IMR-90 (cell line): ENCODE measurements at regions not wholly inside any gene's neighbourhood (a gene's known extent, or its start where the extent isn't known, plus 50 kb on each side); places are given as distances from the start of the nearest gene placed in this dataset.

Experiments
- ATAC-seq: fragments of 200-7000 bp; cut with Tn5 transposase; 2 replicates; pipeline ENCODE4 v1.9.1; 2020; ENCODE audit warnings: low read depth, mild to moderate bottlenecking, moderate library complexity
- BruUV-seq: library from RNA; stranded (reverse); fragments of 400-500 nt; replicated peaks from 2 replicates; lab custom pipeline; 2021; lab: Mats Ljungman, UMichigan
- CTCF ChIA-PET: fragments of 300-600 bp; formaldehyde crosslinking; extraction: SDS; loops from one replicate; lab custom pipeline; 2021; ENCODE audit warnings: antibody characterized with exemption; lab: Yijun Ruan, JAX
- POLR2A ChIA-PET: fragments of 300-600 bp; sonication (Branson Sonifier 250); formaldehyde crosslinking; loops from one replicate; lab custom pipeline; 2022; ENCODE audit warnings: antibody characterized with exemption; ENCODE audit not compliant: unreplicated experiment; lab: Charles Lee
- DNase-seq: peaks from one replicate; pipeline ENCODE4 v3.0.0; 2013
- H2AFZ ChIP-seq: replicated peaks from 2 replicates; pipeline ENCODE3; 2013; ENCODE audit warnings: low read length, mild to moderate bottlenecking; ENCODE audit not compliant: poor library complexity
- H2AK5ac ChIP-seq: 2 replicates; pipeline ENCODE4 v1.6.1; 2013; ENCODE audit warnings: low read depth, low read length, inconsistent platforms
- H2AK9ac ChIP-seq: replicated peaks from 2 replicates; pipeline ENCODE3; 2013; ENCODE audit warnings: mild to moderate bottlenecking, low read depth, low read length, moderate library complexity; ENCODE audit not compliant: poor library complexity
- H2BK120ac ChIP-seq: 2 replicates; pipeline ENCODE4 v1.6.1; 2013; ENCODE audit warnings: low read depth, low read length, inconsistent platforms
- H2BK15ac ChIP-seq: 3 replicates; pipeline ENCODE4 v1.6.1; 2013; ENCODE audit warnings: low read depth, low read length, inconsistent platforms
- H2BK20ac ChIP-seq: 2 replicates; pipeline ENCODE4 v1.6.1; 2013; ENCODE audit warnings: low read depth, mild to moderate bottlenecking, inconsistent platforms, low read length, moderate library complexity
- H2BK5ac ChIP-seq: 2 replicates; pipeline ENCODE4 v1.6.1; 2013; ENCODE audit warnings: mild to moderate bottlenecking, low read depth, low read length, inconsistent platforms; ENCODE audit not compliant: poor library complexity, severe bottlenecking
- H3K14ac ChIP-seq: replicated peaks from 2 replicates; pipeline ENCODE4 v1.6.1; 2013; ENCODE audit warnings: low read depth, low read length, inconsistent platforms
- H3K18ac ChIP-seq: 2 replicates; pipeline ENCODE4 v1.6.1; 2013; ENCODE audit warnings: low read depth, low read length, control low read depth
- H3K23ac ChIP-seq: 2 replicates; pipeline ENCODE4 v1.6.1; 2013; ENCODE audit warnings: low read depth, low read length, inconsistent platforms
- H3K27ac ChIP-seq: 2 replicates; pipeline ENCODE4 v1.5.1; 2013; ENCODE audit warnings: mild to moderate bottlenecking, control low read depth, low read length; ENCODE audit not compliant: insufficient read depth
- H3K27me3 ChIP-seq: 2 replicates; pipeline ENCODE4 v1.6.1; 2013; ENCODE audit warnings: low read length; ENCODE audit not compliant: control insufficient read depth, insufficient read depth
- H3K36me3 ChIP-seq: 2 replicates; pipeline ENCODE4 v1.6.1; 2013; ENCODE audit warnings: low read length, mixed read lengths; ENCODE audit not compliant: control insufficient read depth, insufficient read depth
- H3K4ac ChIP-seq: 2 replicates; pipeline ENCODE4 v1.6.1; 2013; ENCODE audit warnings: low read depth, low read length, inconsistent platforms
- H3K4me1 ChIP-seq: 2 replicates; pipeline ENCODE4 v1.6.1; 2013; ENCODE audit warnings: low read length, mixed read lengths; ENCODE audit not compliant: control insufficient read depth, insufficient read depth
- H3K4me2 ChIP-seq: 2 replicates; pipeline ENCODE4 v1.6.1; 2013; ENCODE audit warnings: low read depth, mild to moderate bottlenecking, control low read depth, low read length, moderate library complexity
- H3K4me3 ChIP-seq: 2 replicates; pipeline ENCODE4 v1.5.1; 2013; ENCODE audit warnings: low read depth, mild to moderate bottlenecking, control low read depth, low read length, moderate library complexity; ENCODE audit not compliant: insufficient read depth
- H3K56ac ChIP-seq: 2 replicates; pipeline ENCODE4 v1.6.1; 2013; ENCODE audit warnings: low read length, inconsistent platforms; ENCODE audit not compliant: insufficient read depth; ENCODE audit errors: extremely low read depth
- H3K79me1 ChIP-seq, 2 experiments: 2 replicates each; pipeline ENCODE4 v1.6.1; 2013; ENCODE audit warnings: low read length in 2 of 2, inconsistent platforms in 1 of 2, low read depth in 1 of 2
- H3K9ac ChIP-seq: 2 replicates; pipeline ENCODE4 v1.6.1; 2013; ENCODE audit warnings: low read depth, low read length, control low read depth
- H3K9me1 ChIP-seq: 2 replicates; pipeline ENCODE4 v1.6.1; 2013; ENCODE audit warnings: low read length, inconsistent platforms; ENCODE audit not compliant: insufficient read depth
- H3K9me3 ChIP-seq: 2 replicates; pipeline ENCODE4 v1.6.1; 2013; ENCODE audit warnings: low read length; ENCODE audit not compliant: control insufficient read depth, insufficient read depth
- H4K20me1 ChIP-seq: 2 replicates; pipeline ENCODE4 v1.6.1; 2013; ENCODE audit warnings: low read length, inconsistent platforms; ENCODE audit not compliant: insufficient read depth
- H4K5ac ChIP-seq: 2 replicates; pipeline ENCODE4 v1.6.1; 2013; ENCODE audit warnings: mild to moderate bottlenecking, low read depth, low read length, control low read depth
- H4K8ac ChIP-seq, 2 experiments: 2 replicates each; pipeline ENCODE4 v1.6.1; 2013; ENCODE audit warnings: low read depth in 2 of 2, low read length in 2 of 2, control low read depth in 1 of 2, inconsistent platforms in 1 of 2
- H4K91ac ChIP-seq: 2 replicates; pipeline ENCODE4 v1.6.1; 2013; ENCODE audit warnings: low read depth, low read length, inconsistent platforms; ENCODE audit not compliant: insufficient read depth
- BHLHE40 ChIP-seq: fragments of 150-350 bp; IDR thresholded peaks from 2 replicates; pipeline ENCODE4 v1.6.1; 2016; ENCODE audit warnings: mild to moderate bottlenecking, low read depth, low read length
- CEBPB ChIP-seq: IDR thresholded peaks from 2 replicates; pipeline ENCODE4 v1.6.1; 2012; ENCODE audit warnings: low read depth, low read length, improper control_type of control experiment
- CHD1 ChIP-seq: IDR thresholded peaks from 2 replicates; pipeline ENCODE4 v1.6.1; 2012; ENCODE audit warnings: low read depth, low read length, improper control_type of control experiment
- FOS ChIP-seq: fragments of 150-350 bp; IDR thresholded peaks from 2 replicates; pipeline ENCODE4 v1.6.1; 2016; ENCODE audit warnings: low read depth, low read length
- MAFK ChIP-seq: IDR thresholded peaks from 2 replicates; pipeline ENCODE4 v1.6.1; 2012; ENCODE audit warnings: low read depth, low read length, improper control_type of control experiment
- MAZ ChIP-seq: IDR thresholded peaks from 2 replicates; pipeline ENCODE4 v1.6.1; 2012; ENCODE audit warnings: low read depth, mild to moderate bottlenecking, low read length, improper control_type of control experiment, moderate library complexity, borderline replicate concordance
- MXI1 ChIP-seq: IDR thresholded peaks from 2 replicates; pipeline ENCODE4 v1.6.1; 2012; ENCODE audit warnings: low read depth, mild to moderate bottlenecking, low read length, moderate library complexity, borderline replicate concordance
- NFE2L2 ChIP-seq: fragments of 150-350 bp; IDR thresholded peaks from 2 replicates; pipeline ENCODE4 v1.6.1; 2016; ENCODE audit warnings: low read depth, mild to moderate bottlenecking, low read length
- POLR2A ChIP-seq: IDR thresholded peaks from 2 replicates; pipeline ENCODE4 v1.6.1; 2012; ENCODE audit warnings: mild to moderate bottlenecking, low read depth, low read length
- RAD21 ChIP-seq: IDR thresholded peaks from 2 replicates; pipeline ENCODE4 v1.6.1; 2012; ENCODE audit warnings: low read length, improper control_type of control experiment
- RCOR1 ChIP-seq: IDR thresholded peaks from 2 replicates; pipeline ENCODE4 v1.6.1; 2012; ENCODE audit warnings: mild to moderate bottlenecking, low read length, improper control_type of control experiment; ENCODE audit not compliant: insufficient replicate concordance
- RFX5 ChIP-seq: IDR thresholded peaks from 2 replicates; pipeline ENCODE4 v1.8.0; 2012; ENCODE audit warnings: low read depth, mild to moderate bottlenecking, low read length, moderate library complexity
- SMC3 ChIP-seq: fragments of 150-350 bp; IDR thresholded peaks from 2 replicates; pipeline ENCODE4 v1.6.1; 2016; ENCODE audit warnings: low read depth, mild to moderate bottlenecking, antibody characterized with exemption, low read length, moderate library complexity
- USF2 ChIP-seq: fragments of 150-350 bp; IDR thresholded peaks from 2 replicates; pipeline ENCODE4 v1.6.1; 2017; ENCODE audit warnings: mild to moderate bottlenecking, antibody characterized with exemption, low read length, low read depth
- WGBS, 2 experiments: methylation state at CpG; one replicate each; pipeline versions ENCODE4 v1.1.5 to v1.1.7; 2013; ENCODE audit warnings: missing lambda C conversion rate in 2 of 2; ENCODE audit not compliant: insufficient read length in 1 of 2; ENCODE audit errors: extremely low coverage in 2 of 2; 5-methylcytosine and 5-hydroxymethylcytosine counted together
- dilution Hi-C: fragments of 300-500 bp; cut with HindIII; formaldehyde crosslinking; loops from one replicate; pipeline ENCODE4 v1.14.3; 2018; ENCODE audit warnings: low sequenced_read_pairs; ENCODE audit not compliant: unreplicated experiment
- in situ Hi-C: fragments of 300-500 bp; cut with MboI; formaldehyde crosslinking; loops from 3 replicates; pipeline ENCODE4 v1.14.3; 2019; ENCODE audit warnings: low sequenced_read_pairs, inconsistent platforms, mixed read lengths
- intact Hi-C: fragments of 100-400 bp; cut with micrococcal nuclease; formaldehyde crosslinking; loops from 2 replicates; pipeline ENCODE4 v1.10.0; 2022
- TF ChIP-seq, protein P1 (sequence below): fragments of 150-350 bp; IDR thresholded peaks from 2 replicates; pipeline ENCODE4 v1.6.1; 2016; ENCODE audit warnings: low read depth, mild to moderate bottlenecking, low read length, moderate library complexity, borderline replicate concordance
- TF ChIP-seq, protein P2 (sequence below): conservative IDR thresholded peaks from 2 replicates; pipeline ENCODE4 v1.5.1; 2012; ENCODE audit warnings: mild to moderate bottlenecking, low read depth, low read length, improper control_type of control experiment

DNA sequence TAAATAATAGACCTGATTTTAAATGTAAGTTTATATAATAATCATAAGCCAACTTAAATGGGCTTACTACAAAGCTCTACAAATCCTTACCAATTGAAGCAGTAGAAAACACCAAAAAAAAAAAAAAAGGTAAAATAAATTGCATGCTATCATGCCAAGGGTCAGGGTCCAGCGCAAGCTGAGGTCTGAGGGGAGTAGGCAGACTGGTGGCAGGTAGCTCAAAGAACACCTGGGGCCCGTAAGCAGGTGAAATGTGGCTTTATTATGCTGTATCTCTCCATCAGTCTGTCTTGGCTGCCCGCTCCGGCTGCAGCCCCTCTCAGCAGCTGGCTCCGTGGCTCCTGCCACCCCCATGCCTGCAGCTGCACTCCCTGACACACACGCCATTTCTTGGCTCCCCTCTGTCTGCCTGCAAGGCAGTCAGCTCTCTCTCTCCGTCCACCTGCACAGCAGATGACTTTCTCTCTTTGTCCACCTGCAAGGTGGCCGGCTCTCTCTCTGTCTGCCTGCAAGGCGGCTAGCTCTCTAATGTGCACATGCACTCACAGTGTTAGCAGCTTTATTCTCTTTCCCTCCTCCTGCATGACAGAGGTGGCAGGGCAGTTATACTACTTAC lies 209.4 kb upstream of the UGT8 start:
- dilution Hi-C loops (no loop called here), intact Hi-C loops (loop anchor here (5.0 kb wide), 1 partner anchor 1097 kb away; no protein-coding TSS in a partner anchor), in situ Hi-C loops (loop anchor here (10.0 to 25.0 kb wide), 2 partner anchors 604 to 1102 kb away; no protein-coding TSS in a partner anchor)
- Histone ChIP-seq H3K36me3 (no peaks in the 10 kb centered on the region), H3K9ac (no peak overlapping the region), H3K56ac (no peak overlapping the region), H3K4me3 (no peak overlapping the region), H4K8ac (no peak overlapping the region), H2AFZ (no peak overlapping the region), H3K27me3 (peaks cover 24% of the 10 kb centered on the region), H3K27ac (no peak overlapping the region), H3K4me1 (no peaks in the 10 kb centered on the region), H2BK120ac (no peak overlapping the region), H3K9me1 (no peaks in the 10 kb centered on the region), H3K14ac (no peak overlapping the region), H2BK5ac (no peak overlapping the region), H4K91ac (no peak overlapping the region), H3K4me2 (no peak overlapping the region), H3K23ac (no peak overlapping the region), H3K4ac (no peak overlapping the region), H2AK9ac (no peak overlapping the region), H2AK5ac (no peak overlapping the region), H3K9me3 (no peaks in the 10 kb centered on the region), H3K18ac (no peak overlapping the region), H2BK15ac (no peak overlapping the region), H2BK20ac (no peak overlapping the region), H3K79me1 (no peaks in the 10 kb centered on the region), H4K20me1 (no peaks in the 10 kb centered on the region), H4K5ac (no peak overlapping the region)
- CTCF ChIA-PET, result no interaction called here
- POLR2A ChIA-PET, result no interaction called here
- 50% methylated on average over 2 of the region's 9 CpGs; no CpG with 5 or more reads in 1 of the 2 experiments for WGBS, 2 experiments
- TF ChIP-seq FOS (no peak), RAD21 (no peak), RCOR1 (no peak), MAFK (no peak), MXI1 (no peak), CHD1 (no peak), POLR2A (no peak), RFX5 (no peak), SMC3 (no peak), BHLHE40 (no peak), USF2 (no peak), CEBPB (no peak), NFE2L2 (no peak), MAZ (no peak)
- TF ChIP-seq, protein P1, sequence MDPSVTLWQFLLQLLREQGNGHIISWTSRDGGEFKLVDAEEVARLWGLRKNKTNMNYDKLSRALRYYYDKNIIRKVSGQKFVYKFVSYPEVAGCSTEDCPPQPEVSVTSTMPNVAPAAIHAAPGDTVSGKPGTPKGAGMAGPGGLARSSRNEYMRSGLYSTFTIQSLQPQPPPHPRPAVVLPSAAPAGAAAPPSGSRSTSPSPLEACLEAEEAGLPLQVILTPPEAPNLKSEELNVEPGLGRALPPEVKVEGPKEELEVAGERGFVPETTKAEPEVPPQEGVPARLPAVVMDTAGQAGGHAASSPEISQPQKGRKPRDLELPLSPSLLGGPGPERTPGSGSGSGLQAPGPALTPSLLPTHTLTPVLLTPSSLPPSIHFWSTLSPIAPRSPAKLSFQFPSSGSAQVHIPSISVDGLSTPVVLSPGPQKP, result no peak
- TF ChIP-seq, protein P2, sequence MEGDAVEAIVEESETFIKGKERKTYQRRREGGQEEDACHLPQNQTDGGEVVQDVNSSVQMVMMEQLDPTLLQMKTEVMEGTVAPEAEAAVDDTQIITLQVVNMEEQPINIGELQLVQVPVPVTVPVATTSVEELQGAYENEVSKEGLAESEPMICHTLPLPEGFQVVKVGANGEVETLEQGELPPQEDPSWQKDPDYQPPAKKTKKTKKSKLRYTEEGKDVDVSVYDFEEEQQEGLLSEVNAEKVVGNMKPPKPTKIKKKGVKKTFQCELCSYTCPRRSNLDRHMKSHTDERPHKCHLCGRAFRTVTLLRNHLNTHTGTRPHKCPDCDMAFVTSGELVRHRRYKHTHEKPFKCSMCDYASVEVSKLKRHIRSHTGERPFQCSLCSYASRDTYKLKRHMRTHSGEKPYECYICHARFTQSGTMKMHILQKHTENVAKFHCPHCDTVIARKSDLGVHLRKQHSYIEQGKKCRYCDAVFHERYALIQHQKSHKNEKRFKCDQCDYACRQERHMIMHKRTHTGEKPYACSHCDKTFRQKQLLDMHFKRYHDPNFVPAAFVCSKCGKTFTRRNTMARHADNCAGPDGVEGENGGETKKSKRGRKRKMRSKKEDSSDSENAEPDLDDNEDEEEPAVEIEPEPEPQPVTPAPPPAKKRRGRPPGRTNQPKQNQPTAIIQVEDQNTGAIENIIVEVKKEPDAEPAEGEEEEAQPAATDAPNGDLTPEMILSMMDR, result no peak
- ATAC-seq (no peak), DNase-seq (no peak)
- BruUV-seq, result no TSS peak
